PC-3 (cell line): ENCODE measurements at regions not wholly inside any gene's neighbourhood (a gene's known extent, or its start where the extent isn't known, plus 50 kb on each side); places are given as distances from the start of the nearest gene placed in this dataset.

Experiments used
- ATAC-seq: fragments of 200-7000 bp; cut with Tn5 transposase; 2 replicates; pipeline ENCODE4 v1.9.1; 2020; ENCODE audit warnings: mild to moderate bottlenecking, moderate library complexity
- BruUV-seq: library from RNA; stranded (reverse); fragments of 400-500 nt; replicated peaks from 2 replicates; lab custom pipeline; 2021; lab: Mats Ljungman, UMichigan
- CTCF ChIA-PET: fragments of 300-600 bp; sonication (Branson Sonifier 250); formaldehyde crosslinking; loops from one replicate; lab custom pipeline; 2022; ENCODE audit warnings: antibody characterized with exemption; lab: Charles Lee
- POLR2A ChIA-PET: fragments of 300-600 bp; sonication (Branson Sonifier 250); formaldehyde crosslinking; loops from one replicate; lab custom pipeline; 2022; ENCODE audit warnings: antibody characterized with exemption; ENCODE audit not compliant: unreplicated experiment; lab: Charles Lee
- DNase-seq: peaks from one replicate; pipeline ENCODE4 v3.0.0-alpha.2; 2015
- H2AFZ ChIP-seq: fragments of 300-600 bp; sonication (generic); 2 replicates; pipeline ENCODE4 v1.6.0; 2016; ENCODE audit warnings: antibody characterized with exemption, low read length
- H3F3A ChIP-seq: fragments of 300-600 bp; sonication (generic); one replicate; pipeline ENCODE4 v1.6.0; 2017; ENCODE audit warnings: antibody characterized with exemption, low read length, control low read depth, mild to moderate bottlenecking; ENCODE audit not compliant: unreplicated experiment
- H3K27ac ChIP-seq: fragments of 300-600 bp; sonication (generic); 2 replicates; pipeline ENCODE4 v1.5.1; 2016; ENCODE audit warnings: mild to moderate bottlenecking, low read length
- H3K27me3 ChIP-seq: fragments of 300-600 bp; sonication (generic); 2 replicates; pipeline ENCODE4 v1.6.1; 2016; ENCODE audit warnings: low read length, mixed read lengths
- H3K36me3 ChIP-seq: fragments of 300-600 bp; sonication (generic); 2 replicates; pipeline ENCODE4 v1.6.1; 2016; ENCODE audit warnings: low read depth, mixed run types, low read length, mixed read lengths
- H3K4me1 ChIP-seq: fragments of 300-600 bp; sonication (generic); 2 replicates; pipeline ENCODE4 v1.5.1; 2016; ENCODE audit warnings: low read length; ENCODE audit not compliant: insufficient read depth
- H3K4me2 ChIP-seq: fragments of 300-600 bp; sonication (generic); 2 replicates; pipeline ENCODE4 v1.6.0; 2016; ENCODE audit warnings: low read length
- H3K4me3 ChIP-seq: fragments of 300-600 bp; sonication (generic); 2 replicates; pipeline ENCODE4 v1.5.1; 2016; ENCODE audit warnings: mild to moderate bottlenecking, low read length, mixed read lengths
- H3K79me2 ChIP-seq: fragments of 300-600 bp; sonication (generic); 2 replicates; pipeline ENCODE4 v1.6.1; 2017; ENCODE audit warnings: low read length, mixed read lengths
- H3K9ac ChIP-seq: fragments of 300-600 bp; sonication (generic); 2 replicates; pipeline ENCODE4 v1.6.0; 2016; ENCODE audit warnings: mild to moderate bottlenecking, low read length
- H3K9me2 ChIP-seq: fragments of 300-600 bp; sonication (generic); replicated peaks from 2 replicates; pipeline ENCODE4 v1.6.1; 2016; ENCODE audit warnings: mixed run types, low read length, mixed read lengths
- H3K9me3 ChIP-seq: fragments of 300-600 bp; sonication (generic); 2 replicates; pipeline ENCODE4 v1.6.1; 2016; ENCODE audit warnings: low read length, mixed read lengths
- H4K20me1 ChIP-seq: fragments of 300-600 bp; sonication (generic); 2 replicates; pipeline ENCODE4 v1.6.1; 2016; ENCODE audit warnings: low read length, mixed read lengths
- CTCF ChIP-seq: fragments of 300-600 bp; sonication (generic); conservative IDR thresholded peaks from 2 replicates; pipeline ENCODE4 v1.5.1; 2017; ENCODE audit warnings: antibody characterized with exemption, low read depth, mild to moderate bottlenecking, low read length
- EZH2 ChIP-seq: fragments of 300-600 bp; sonication (generic); IDR thresholded peaks from one replicate; pipeline ENCODE4 v1.6.1; 2017; ENCODE audit warnings: antibody characterized with exemption, mild to moderate bottlenecking, low read length; ENCODE audit not compliant: unreplicated experiment
- EZH2phosphoT487 ChIP-seq: fragments of 300-600 bp; sonication (generic); IDR thresholded peaks from 2 replicates; pipeline ENCODE4 v1.6.1; 2018; ENCODE audit warnings: mild to moderate bottlenecking, antibody characterized with exemption, low read length, borderline replicate concordance
- intact Hi-C: fragments of 100-400 bp; cut with micrococcal nuclease; formaldehyde crosslinking; loops from 2 replicates; pipeline ENCODE4 v1.9.0; 2023

GRCh38 chr7:41222746-41223145, 480.1 kb downstream of the INHBA start:
- H3K9ac ChIP-seq, result peak overlapping the region; percentile 89
- POLR2A ChIA-PET, result interaction anchor here (0.6 kb wide), 1 partner anchor 216 kb away, joined by 3 read pairs; no protein-coding TSS in a partner anchor

GRCh38 chr7:41220266-41220665, 482.6 kb downstream of the INHBA start:
- no peak overlapping the region for H3K4me3 ChIP-seq
- H3K27me3 ChIP-seq, result no peaks in the 10 kb centered on the region
- no peaks in the 10 kb centered on the region for H4K20me1 ChIP-seq
- POLR2A ChIA-PET, result interaction anchor here (0.7 kb wide), 1 partner anchor 490 kb away, joined by 5 read pairs; no protein-coding TSS in a partner anchor
- ATAC-seq (no peak), DNase-seq (no peak)
- no peaks in the 10 kb centered on the region for H3K9me2 ChIP-seq
- no peak overlapping the region for H2AFZ ChIP-seq
- intact Hi-C loops, result loop anchor here (10.0 kb wide), 1 partner anchor 175 kb away; no protein-coding TSS in a partner anchor
- no peak overlapping the region for H3K4me2 ChIP-seq
- H3K9me3 ChIP-seq, result no peaks in the 10 kb centered on the region
- H3F3A ChIP-seq, result no peaks in the 10 kb centered on the region
- 0 out of 2 replicates have a peak, but pooled peaks cover 5% of the 10 kb centered on the region for H3K79me2 ChIP-seq
- peaks cover 34% of the 10 kb centered on the region for H3K4me1 ChIP-seq
- CTCF ChIA-PET, result no interaction called here
- H3K36me3 ChIP-seq, result no peaks in the 10 kb centered on the region
- H3K9ac ChIP-seq, result peak overlapping the region; percentile 89; the same call in 1 of the 2 replicates
- no peak for TF ChIP-seq CTCF
- TF ChIP-seq EZH2, result no peak
- no peak for TF ChIP-seq EZH2phosphoT487
- no TSS peak for BruUV-seq
- H3K27ac ChIP-seq, result peak overlapping the region; percentile 98; the same call in 1 of the 2 replicates

More at GRCh38 chr7:41222746-41223145, 480.1 kb downstream of the INHBA start:
- Histone ChIP-seq H3K4me1 (peaks cover 38% of the 10 kb centered on the region), H3K4me2 (peak overlapping the region; percentile 45), H3K27me3 (no peaks in the 10 kb centered on the region), H3K9me3 (no peaks in the 10 kb centered on the region), H3F3A (no peaks in the 10 kb centered on the region), H3K36me3 (no peaks in the 10 kb centered on the region), H4K20me1 (no peaks in the 10 kb centered on the region), H3K79me2 (0 out of 2 replicates have a peak, but pooled peaks cover 10% of the 10 kb centered on the region), H3K27ac (peak overlapping the region; percentile 98), H3K9me2 (no peaks in the 10 kb centered on the region), H2AFZ (no peak overlapping the region), H3K4me3 (no peak overlapping the region)
- CTCF ChIA-PET, result interaction anchor here (0.6 kb wide), 1 partner anchor 237 kb away, joined by 3 read pairs; no protein-coding TSS in a partner anchor
- DNase-seq (peak; percentile 74), ATAC-seq (peak; percentile 43)
- no peak for TF ChIP-seq CTCF
- TF ChIP-seq EZH2, result no peak
- no peak for TF ChIP-seq EZH2phosphoT487
- intact Hi-C loops, result loop anchor here (1.0 to 10.0 kb wide), 5 partner anchors 25 to 478 kb away; no protein-coding TSS in a partner anchor
- no TSS peak for BruUV-seq

- intact Hi-C loops, result no loop called here
- H3K36me3 ChIP-seq, result no peaks in the 10 kb centered on the region
- no TSS peak for BruUV-seq
- CTCF ChIA-PET, result no interaction called here
- H3K9me2 ChIP-seq, result no peaks in the 10 kb centered on the region
- H4K20me1 ChIP-seq, result no peaks in the 10 kb centered on the region
- no peak for ATAC-seq
- H3K79me2 ChIP-seq, result no peaks in the 10 kb centered on the region
- H3F3A ChIP-seq, result no peaks in the 10 kb centered on the region
- H3K4me3 ChIP-seq, result no peak overlapping the region
- no peaks in the 10 kb centered on the region for H3K9me3 ChIP-seq
- peaks cover 25% of the 10 kb centered on the region for H3K4me1 ChIP-seq
- H3K27ac ChIP-seq, result no peak overlapping the region
- TF ChIP-seq CTCF (no peak), EZH2 (no peak), EZH2phosphoT487 (no peak)
- no peak overlapping the region for H3K9ac ChIP-seq
- no peak for DNase-seq
- no peak overlapping the region for H3K4me2 ChIP-seq
- POLR2A ChIA-PET, result no interaction called here
- H3K27me3 ChIP-seq, result no peaks in the 10 kb centered on the region
- H2AFZ ChIP-seq, result no peak overlapping the region
Observed at GRCh38 chr7:41219276-41219675, 483.6 kb downstream of the INHBA start.
